ENCODE measurements at regions not wholly inside any gene's neighbourhood (a gene's known extent, or its start where the extent isn't known, plus 50 kb on each side); places are given as distances from the start of the nearest gene placed in this dataset.
A peak's percentile ranks its signal among the peaks of the same experiment; 100 is the strongest.

- intact Hi-C loops (cut with DNase I, micrococcal nuclease): no loop called here
- no peaks in the 10 kb centered on the region for H3K36me3 ChIP-seq (ENCODE audit: low read depth)
- no peak overlapping the region for H3K4me3 ChIP-seq
- H3K9me3 ChIP-seq: no peaks in the 10 kb centered on the region
- no peak for DNase-seq
- no peaks in the 10 kb centered on the region for H3K4me1 ChIP-seq (ENCODE audit: low read depth)
- ATAC-seq: no peak
- TF ChIP-seq CTCF (IDR thresholded peaks at IDR 0.05): no peak
Measured at GRCh38 chr9:68625559-68625958, 79.5 kb upstream of the PIP5K1B start.

GRCh38 chr9:68626526-68626925 is 78.5 kb upstream of the PIP5K1B start:
- DNase-seq (no peak), ATAC-seq (no peak)
- Histone ChIP-seq H3K4me3 (no peak overlapping the region), H3K4me1 (ENCODE audit: low read depth) (no peaks in the 10 kb centered on the region), H3K9me3 (no peaks in the 10 kb centered on the region), H3K36me3 (ENCODE audit: low read depth) (no peaks in the 10 kb centered on the region)
- intact Hi-C loops (cut with DNase I, micrococcal nuclease): no loop called here
- TF ChIP-seq CTCF (IDR thresholded peaks at IDR 0.05): no peak

GRCh38 chr9:68627104-68627503 is 77.9 kb upstream of the PIP5K1B start:
- TF ChIP-seq CTCF (IDR thresholded peaks at IDR 0.05): no peak
- no peak for DNase-seq
- ATAC-seq: no peak
- Histone ChIP-seq H3K36me3 (ENCODE audit: low read depth) (no peaks in the 10 kb centered on the region), H3K9me3 (no peaks in the 10 kb centered on the region), H3K4me1 (ENCODE audit: low read depth) (no peaks in the 10 kb centered on the region), H3K4me3 (no peak overlapping the region)
- intact Hi-C loops (cut with DNase I, micrococcal nuclease): no loop called here

GRCh38 chr9:68627594-68627993 is 77.4 kb upstream of the PIP5K1B start:
- no peaks in the 10 kb centered on the region for H3K4me1 ChIP-seq (ENCODE audit: low read depth)
- DNase-seq (no peak), ATAC-seq (peak; percentile 86)
- no peak overlapping the region for H3K4me3 ChIP-seq
- no peaks in the 10 kb centered on the region for H3K9me3 ChIP-seq
- no peak for TF ChIP-seq CTCF (IDR thresholded peaks at IDR 0.05)
- no peaks in the 10 kb centered on the region for H3K36me3 ChIP-seq (ENCODE audit: low read depth)
- intact Hi-C loops (cut with DNase I, micrococcal nuclease): no loop called here

- peak; percentile 28 for ATAC-seq
- Histone ChIP-seq H3K4me3 (no peak overlapping the region), H3K36me3 (ENCODE audit: low read depth) (no peaks in the 10 kb centered on the region), H3K9me3 (no peaks in the 10 kb centered on the region), H3K4me1 (ENCODE audit: low read depth) (no peaks in the 10 kb centered on the region)
- DNase-seq: no peak
- intact Hi-C loops (cut with DNase I, micrococcal nuclease): no loop called here
- TF ChIP-seq CTCF (IDR thresholded peaks at IDR 0.05): no peak
Measured at GRCh38 chr9:68629042-68629441, 76.0 kb upstream of the PIP5K1B start.

- H3K4me3 ChIP-seq: no peak overlapping the region
- ATAC-seq: no peak
- TF ChIP-seq CTCF (IDR thresholded peaks at IDR 0.05): no peak
- DNase-seq: no peak
- H3K9me3 ChIP-seq: no peaks in the 10 kb centered on the region
- H3K36me3 ChIP-seq (ENCODE audit: low read depth): no peaks in the 10 kb centered on the region
- no peaks in the 10 kb centered on the region for H3K4me1 ChIP-seq (ENCODE audit: low read depth)
- intact Hi-C loops (cut with DNase I, micrococcal nuclease): no loop called here
Measured at GRCh38 chr9:68631811-68632210, 73.2 kb upstream of the PIP5K1B start.

Measured in mucosa of descending colon (tissue), 3 donors.